ENCODE measurements at regions not wholly inside any gene's neighbourhood (a gene's known extent, or its start where the extent isn't known, plus 50 kb on each side); places are given as distances from the start of the nearest gene placed in this dataset.

DNA sequence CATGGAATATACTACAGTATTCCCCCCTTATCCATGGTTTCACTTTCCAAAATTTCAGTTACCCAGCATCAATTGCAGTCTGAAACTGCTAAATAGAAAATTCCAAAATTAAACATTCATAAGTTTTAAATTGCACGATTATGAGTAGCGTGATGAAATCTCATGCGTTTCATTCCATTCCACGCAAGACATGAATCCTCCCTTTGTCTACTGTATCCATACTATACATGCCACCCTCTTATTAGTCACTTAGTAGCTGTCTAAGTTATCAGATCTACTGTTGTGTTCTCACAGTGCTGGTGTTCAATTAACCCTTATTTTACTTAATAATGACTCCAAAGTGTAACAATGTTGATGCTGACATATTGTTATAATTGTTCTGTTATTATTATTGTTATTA, 261.2 kb upstream of the NDST4 start:
- TF ChIP-seq, protein P1, sequence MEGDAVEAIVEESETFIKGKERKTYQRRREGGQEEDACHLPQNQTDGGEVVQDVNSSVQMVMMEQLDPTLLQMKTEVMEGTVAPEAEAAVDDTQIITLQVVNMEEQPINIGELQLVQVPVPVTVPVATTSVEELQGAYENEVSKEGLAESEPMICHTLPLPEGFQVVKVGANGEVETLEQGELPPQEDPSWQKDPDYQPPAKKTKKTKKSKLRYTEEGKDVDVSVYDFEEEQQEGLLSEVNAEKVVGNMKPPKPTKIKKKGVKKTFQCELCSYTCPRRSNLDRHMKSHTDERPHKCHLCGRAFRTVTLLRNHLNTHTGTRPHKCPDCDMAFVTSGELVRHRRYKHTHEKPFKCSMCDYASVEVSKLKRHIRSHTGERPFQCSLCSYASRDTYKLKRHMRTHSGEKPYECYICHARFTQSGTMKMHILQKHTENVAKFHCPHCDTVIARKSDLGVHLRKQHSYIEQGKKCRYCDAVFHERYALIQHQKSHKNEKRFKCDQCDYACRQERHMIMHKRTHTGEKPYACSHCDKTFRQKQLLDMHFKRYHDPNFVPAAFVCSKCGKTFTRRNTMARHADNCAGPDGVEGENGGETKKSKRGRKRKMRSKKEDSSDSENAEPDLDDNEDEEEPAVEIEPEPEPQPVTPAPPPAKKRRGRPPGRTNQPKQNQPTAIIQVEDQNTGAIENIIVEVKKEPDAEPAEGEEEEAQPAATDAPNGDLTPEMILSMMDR (IDR thresholded peaks at IDR 0.05) = no peak
- no peak for TF ChIP-seq ZFX (IDR thresholded peaks at IDR 0.05; ENCODE audit: borderline replicate concordance)

Measured in 22Rv1 (cell line).